Karpas-422 (cell line): ENCODE measurements at regions not wholly inside any gene's neighbourhood (a gene's known extent, or its start where the extent isn't known, plus 50 kb on each side); places are given as distances from the start of the nearest gene placed in this dataset.
"Not testable (repeated sequence)": the region's sequence is repeated elsewhere in the genome, so short reads cannot be mapped to it uniquely, and the experiment has no call there.

Experiments
- DNase-seq: peaks from one replicate; pipeline ENCODE4 v3.0.0-alpha.2; 2015
- H2AFZ ChIP-seq: fragments of 200-600 bp; sonication (generic); 2 replicates; pipeline ENCODE4 v1.6.1; 2014; ENCODE audit warnings: antibody characterized with exemption, low read length, mixed read lengths
- H3K27ac ChIP-seq: fragments of 200-600 bp; sonication (generic); 2 replicates; pipeline ENCODE4 v1.5.1; 2014; ENCODE audit warnings: mild to moderate bottlenecking, low read length, moderate library complexity
- H3K27me3 ChIP-seq: fragments of 200-600 bp; sonication (generic); 2 replicates; pipeline ENCODE4 v1.6.1; 2014; ENCODE audit warnings: low read length, mixed read lengths
- H3K36me3 ChIP-seq: fragments of 200-600 bp; sonication (generic); 2 replicates; pipeline ENCODE4 v1.6.1; 2014; ENCODE audit warnings: low read length, mixed read lengths; ENCODE audit not compliant: insufficient read depth
- H3K4me1 ChIP-seq: fragments of 200-600 bp; sonication (generic); 2 replicates; pipeline ENCODE4 v1.6.1; 2014; ENCODE audit warnings: mild to moderate bottlenecking, low read length, mixed read lengths
- H3K4me2 ChIP-seq: fragments of 200-600 bp; sonication (generic); 2 replicates; pipeline ENCODE4 v1.6.1; 2014; ENCODE audit warnings: low read length, low read depth, mild to moderate bottlenecking; ENCODE audit not compliant: poor library complexity, severe bottlenecking
- H3K4me3 ChIP-seq: fragments of 200-600 bp; sonication (generic); 2 replicates; pipeline ENCODE4 v1.5.1; 2014; ENCODE audit warnings: mild to moderate bottlenecking, antibody characterized with exemption, low read length, mixed read lengths
- H3K79me2 ChIP-seq: fragments of 200-600 bp; sonication (generic); 2 replicates; pipeline ENCODE4 v1.6.1; 2014; ENCODE audit warnings: mild to moderate bottlenecking, low read length, mixed read lengths
- H3K9ac ChIP-seq: fragments of 200-600 bp; sonication (generic); 2 replicates; pipeline ENCODE4 v1.6.0; 2014; ENCODE audit warnings: low read length
- H3K9me2 ChIP-seq: fragments of 200-600 bp; sonication (generic), shearing (Covaris generic); replicated peaks from 2 replicates; pipeline ENCODE4 v1.6.0; 2014; ENCODE audit warnings: mild to moderate bottlenecking, low read length, moderate library complexity; ENCODE audit not compliant: insufficient read depth
- H3K9me3 ChIP-seq: fragments of 300-700, 200-600 bp; sonication (generic); 2 replicates; pipeline ENCODE4 v1.6.1; 2014; ENCODE audit warnings: low read length, mixed read lengths
- H4K20me1 ChIP-seq: fragments of 200-600 bp; sonication (generic); 2 replicates; pipeline ENCODE4 v1.6.1; 2014; ENCODE audit warnings: mild to moderate bottlenecking, antibody characterized with exemption, low read length, low read depth; ENCODE audit not compliant: insufficient read depth

- not testable (repeated sequence) for H2AFZ ChIP-seq, H3K9me3 ChIP-seq, H3K36me3 ChIP-seq, H3K4me3 ChIP-seq, H3K4me1 ChIP-seq, H3K27me3 ChIP-seq, H4K20me1 ChIP-seq, H3K79me2 ChIP-seq, DNase-seq, H3K9ac ChIP-seq, H3K4me2 ChIP-seq, H3K27ac ChIP-seq, H3K9me2 ChIP-seq
Measured at GRCh38 chr6:13864669-13865068, 50.3 kb upstream of the MCUR1 start.
